ENCODE measurements at regions not wholly inside any gene's neighbourhood (a gene's known extent, or its start where the extent isn't known, plus 50 kb on each side); places are given as distances from the start of the nearest gene placed in this dataset.

- DNase-seq (ENCODE audit: low read depth in 1 of 2, low spot score in 1 of 2) = no peak
- no peak for TF ChIP-seq POLR2AphosphoS5 (IDR thresholded peaks at IDR 0.05; ENCODE audit: low read depth)
- no peak for TF ChIP-seq SPI1 (IDR thresholded peaks at IDR 0.05; ENCODE audit: borderline replicate concordance, low read depth)
- no peak for TF ChIP-seq REST (IDR thresholded peaks at IDR 0.05; ENCODE audit: insufficient replicate concordance, low read depth)
- TF ChIP-seq GABPA (IDR thresholded peaks at IDR 0.05; ENCODE audit: low read depth) = no peak
- no peak for TF ChIP-seq CTCF (IDR thresholded peaks at IDR 0.05; ENCODE audit: insufficient read depth, low read length)
- H3K27ac ChIP-seq (replicated peaks) = no peak overlapping the region
- no peak overlapping the region for H3K4me3 ChIP-seq (replicated peaks; ENCODE audit: insufficient read depth, low read length)
- H3K27me3 ChIP-seq (ENCODE audit: insufficient read depth, poor library complexity, severe bottlenecking) = peaks cover 3% of the 10 kb centered on the region
Observed at GRCh38 chr12:113673458-113674238, 202.0 kb upstream of the LHX5 start.

- TF ChIP-seq REST (IDR thresholded peaks at IDR 0.05; ENCODE audit: insufficient replicate concordance, low read depth) = no peak
- TF ChIP-seq SPI1 (IDR thresholded peaks at IDR 0.05; ENCODE audit: borderline replicate concordance, low read depth) = no peak
- no peak for TF ChIP-seq POLR2AphosphoS5 (IDR thresholded peaks at IDR 0.05; ENCODE audit: low read depth)
- no peak for TF ChIP-seq CTCF (IDR thresholded peaks at IDR 0.05; ENCODE audit: insufficient read depth, low read length)
- TF ChIP-seq GABPA (IDR thresholded peaks at IDR 0.05; ENCODE audit: low read depth) = no peak
- Histone ChIP-seq H3K27ac (replicated peaks) (no peak overlapping the region), H3K4me3 (replicated peaks; ENCODE audit: insufficient read depth, low read length) (no peak overlapping the region), H3K27me3 (ENCODE audit: insufficient read depth, poor library complexity, severe bottlenecking) (peaks cover 3% of the 10 kb centered on the region)
- no peak for DNase-seq (ENCODE audit: low read depth in 1 of 2, low spot score in 1 of 2)
Observed at GRCh38 chr12:113670742-113671141, 199.1 kb upstream of the LHX5 start.

GRCh38 chr12:113667676-113668356 lies 196.1 kb upstream of the LHX5 start:
- TF ChIP-seq POLR2AphosphoS5 (IDR thresholded peaks at IDR 0.05; ENCODE audit: low read depth) (no peak), CTCF (IDR thresholded peaks at IDR 0.05; ENCODE audit: insufficient read depth, low read length) (no peak), REST (IDR thresholded peaks at IDR 0.05; ENCODE audit: insufficient replicate concordance, low read depth) (no peak), SPI1 (IDR thresholded peaks at IDR 0.05; ENCODE audit: borderline replicate concordance, low read depth) (no peak), GABPA (IDR thresholded peaks at IDR 0.05; ENCODE audit: low read depth) (no peak)
- Histone ChIP-seq H3K27me3 (ENCODE audit: insufficient read depth, poor library complexity, severe bottlenecking) (peaks cover 3% of the 10 kb centered on the region), H3K4me3 (replicated peaks; ENCODE audit: insufficient read depth, low read length) (no peak overlapping the region), H3K27ac (replicated peaks) (no peak overlapping the region)
- no peak for DNase-seq (ENCODE audit: low read depth in 1 of 2, low spot score in 1 of 2)

Data from HL-60 (cell line).